HG03025 (cell line): ENCODE measurements at regions not wholly inside any gene's neighbourhood (a gene's known extent, or its start where the extent isn't known, plus 50 kb on each side); places are given as distances from the start of the nearest gene placed in this dataset.
A peak's percentile ranks its signal among the peaks of the same experiment; 100 is the strongest.

Experiments
- ATAC-seq: cut with Tn5 transposase; IDR thresholded peaks from one replicate; pipeline ENCODE4 v1.9.1; 2021; ENCODE audit warnings: mild to moderate bottlenecking, moderate library complexity; ENCODE audit not compliant: unreplicated experiment, low FRiP score

DNA sequence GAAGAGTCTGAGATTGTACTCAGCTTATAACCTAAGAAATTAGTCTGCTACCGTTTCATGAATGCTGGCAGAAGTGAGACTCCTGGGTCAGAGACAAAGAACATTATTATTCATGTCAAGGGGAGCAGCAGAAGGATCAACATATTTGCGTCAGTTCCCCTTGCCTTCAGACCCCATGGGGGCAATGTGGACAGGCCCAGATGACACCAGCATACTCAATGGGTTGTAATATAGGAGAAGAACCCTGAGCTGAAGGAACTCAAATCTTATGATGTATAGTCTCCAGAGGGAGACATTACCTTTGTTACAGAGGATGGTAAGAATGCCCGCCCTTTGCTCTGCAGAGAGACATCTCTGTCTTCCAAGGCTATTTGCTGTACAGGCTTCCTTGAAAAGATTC, 384.4 kb downstream of the EPM2A start:
- ATAC-seq: no peak

DNA sequence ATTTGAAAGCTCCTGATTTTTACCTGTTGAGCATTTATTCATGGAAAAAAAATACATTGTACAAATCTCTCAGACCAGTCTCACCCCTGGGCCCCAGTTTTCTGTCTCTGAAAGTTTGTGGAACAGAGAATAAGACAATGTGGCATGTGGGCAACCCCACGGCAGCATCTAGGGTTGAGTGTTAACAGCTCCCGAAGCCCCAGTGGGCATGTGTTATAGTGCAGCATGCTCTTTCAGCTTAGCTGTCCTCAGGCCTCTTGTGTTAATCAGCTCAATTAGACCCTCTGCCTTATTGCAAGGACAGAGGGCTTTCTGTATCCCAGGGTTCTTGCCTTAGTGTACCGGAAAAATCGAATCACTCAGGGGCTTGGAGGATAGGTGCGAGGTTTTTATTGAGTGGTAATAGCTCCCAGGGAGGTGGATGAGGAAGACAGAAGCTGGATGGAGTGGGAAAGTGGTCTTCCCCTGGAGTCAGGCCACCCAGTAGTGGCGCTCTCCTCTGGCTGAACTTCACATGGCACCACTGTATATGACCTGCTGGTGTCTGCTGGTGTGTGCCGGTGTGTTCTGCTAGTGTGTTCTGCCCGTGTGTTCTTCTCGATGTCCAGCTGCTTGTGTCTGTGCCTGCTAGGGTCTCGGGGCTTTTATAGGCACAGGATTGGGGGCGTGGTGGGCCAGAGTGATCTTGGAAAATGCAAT, 382.8 kb downstream of the EPM2A start:
- no peak for ATAC-seq

DNA sequence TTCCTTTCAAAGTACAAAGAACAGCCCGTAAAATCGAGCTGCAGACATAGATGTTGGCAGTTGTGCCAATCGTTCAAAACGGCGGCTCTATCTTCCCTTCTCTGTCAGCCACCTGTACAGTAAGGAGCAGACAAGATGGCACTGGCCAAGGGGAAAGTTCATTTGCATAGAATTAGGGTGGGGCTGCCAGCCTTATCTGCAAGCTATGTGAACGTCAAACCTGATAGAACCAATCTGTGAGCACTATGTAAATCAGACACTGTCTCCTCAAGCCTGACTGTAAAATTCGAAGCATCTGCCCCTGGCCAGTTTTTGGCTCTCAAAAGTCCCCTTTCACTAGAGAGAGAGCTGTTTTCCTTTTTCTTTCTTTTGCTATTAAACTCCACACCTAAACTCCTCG, 374.5 kb downstream of the EPM2A start:
- no peak for ATAC-seq

DNA sequence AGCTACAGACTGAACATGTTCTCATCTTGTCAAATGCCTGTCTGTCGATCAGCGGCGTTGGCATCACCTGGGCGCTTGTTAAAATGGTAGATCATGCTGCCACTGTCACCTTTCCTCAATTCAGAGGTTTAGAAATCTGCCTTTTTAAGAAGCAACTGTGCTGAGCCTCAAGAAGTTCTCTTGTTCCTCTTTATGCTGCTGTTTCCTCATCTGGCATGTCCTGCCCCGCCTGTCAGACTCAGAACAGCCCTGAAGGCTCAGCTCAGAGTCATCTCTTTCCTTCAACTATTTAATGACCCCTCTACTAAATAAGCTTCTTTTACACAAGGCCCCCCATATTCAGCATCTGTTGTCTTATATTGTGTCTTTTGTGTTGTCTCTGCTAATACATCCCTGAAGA, 368.2 kb downstream of the EPM2A start:
- no peak for ATAC-seq

DNA sequence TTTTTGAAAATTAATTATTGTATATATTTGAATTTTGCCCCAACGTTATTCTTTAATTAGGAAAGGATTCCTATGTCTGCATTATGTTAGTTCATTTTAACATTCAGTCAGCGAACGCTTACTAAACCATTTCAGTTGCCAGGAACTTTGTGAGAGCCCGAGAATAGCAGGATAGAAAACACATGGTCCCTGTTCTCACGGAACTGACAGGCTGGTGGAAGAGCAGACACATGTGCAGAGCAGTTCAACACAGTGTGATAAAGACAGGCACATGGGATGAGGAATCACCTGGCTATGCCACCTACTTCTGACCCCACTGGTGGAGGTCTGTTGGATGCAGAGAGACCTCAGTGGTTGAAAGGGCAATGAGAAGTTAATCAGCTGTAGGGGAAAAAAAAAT, 367.2 kb downstream of the EPM2A start:
- no peak for ATAC-seq

DNA sequence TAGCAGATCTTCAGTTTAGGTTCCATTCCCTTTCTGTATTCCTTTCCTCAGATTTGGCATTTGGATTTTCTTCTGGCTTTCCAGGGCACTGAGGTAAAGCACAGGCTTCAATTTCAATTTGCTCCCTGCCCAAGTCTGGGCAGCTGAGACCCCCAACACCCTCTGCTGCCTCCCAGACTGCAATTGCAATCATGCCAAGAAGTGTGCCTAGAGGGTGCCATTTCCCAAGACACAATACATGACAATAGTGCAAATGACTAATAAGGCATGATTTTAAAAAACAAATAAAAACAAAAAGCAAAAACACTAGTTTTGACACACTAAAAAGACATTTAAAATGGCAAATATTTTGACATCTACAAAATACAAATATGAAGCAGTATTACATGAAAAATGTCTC, 364.8 kb downstream of the EPM2A start:
- no peak for ATAC-seq

DNA sequence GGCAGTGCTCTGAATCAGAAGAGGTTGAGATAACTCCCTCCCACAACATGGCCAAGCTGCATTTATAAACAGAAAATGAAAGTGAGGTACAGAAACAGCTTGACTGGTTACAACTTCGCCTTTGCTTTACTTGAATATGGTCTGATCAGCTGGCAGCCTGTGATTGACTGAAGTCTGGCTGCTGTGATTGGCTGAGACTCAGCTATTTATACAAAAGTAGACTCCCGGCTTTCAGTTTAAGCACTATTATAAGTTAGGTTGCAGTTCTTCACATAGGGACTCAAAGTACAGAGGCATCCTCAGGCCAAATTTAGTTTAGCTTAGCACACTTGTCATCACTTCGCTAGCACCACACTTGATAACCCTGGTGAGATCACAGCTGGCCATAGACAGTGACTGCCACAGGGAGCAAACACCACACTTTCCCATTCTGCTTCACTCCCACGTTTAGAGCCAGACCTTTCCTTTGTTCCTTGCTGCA, 362.6 kb downstream of the EPM2A start:
- peak; percentile 98 for ATAC-seq

DNA sequence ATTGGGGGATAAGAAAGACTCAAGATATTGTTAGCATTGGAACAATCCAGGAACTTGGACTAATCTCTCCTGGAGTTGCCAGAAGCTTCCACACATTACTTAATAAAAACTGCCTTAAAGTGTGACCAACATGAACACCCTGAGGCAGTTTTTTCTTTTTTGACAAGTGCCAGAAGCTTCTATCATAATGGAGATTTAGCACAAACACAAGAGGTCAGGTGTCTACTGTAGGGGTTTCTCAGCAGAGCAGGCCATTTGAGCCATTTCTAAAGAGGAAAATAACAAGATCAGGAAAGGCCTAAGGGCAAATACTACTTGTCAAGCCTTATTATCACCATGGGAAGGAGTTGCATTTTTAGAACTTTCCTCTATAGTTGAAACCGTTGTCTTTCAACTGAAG, 361.5 kb downstream of the EPM2A start:
- ATAC-seq: no peak

DNA sequence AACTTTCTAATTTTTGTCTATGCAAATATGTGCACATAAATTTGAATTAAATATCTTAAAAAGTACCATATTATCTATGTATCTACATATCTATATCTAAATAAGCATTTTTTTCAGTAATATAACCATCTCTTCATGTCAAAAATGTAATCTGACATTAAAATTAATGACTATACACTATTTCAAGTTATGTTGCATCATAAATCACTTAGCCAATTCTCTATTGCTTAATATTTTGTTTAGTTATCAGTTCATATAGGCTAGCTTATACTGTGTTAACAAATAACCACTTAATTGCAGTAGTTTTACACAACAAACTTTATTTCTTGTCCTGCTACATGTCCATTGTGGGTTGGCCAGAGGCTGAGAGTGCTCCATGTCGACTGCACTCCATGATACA, 360.8 kb downstream of the EPM2A start:
- no peak for ATAC-seq

DNA sequence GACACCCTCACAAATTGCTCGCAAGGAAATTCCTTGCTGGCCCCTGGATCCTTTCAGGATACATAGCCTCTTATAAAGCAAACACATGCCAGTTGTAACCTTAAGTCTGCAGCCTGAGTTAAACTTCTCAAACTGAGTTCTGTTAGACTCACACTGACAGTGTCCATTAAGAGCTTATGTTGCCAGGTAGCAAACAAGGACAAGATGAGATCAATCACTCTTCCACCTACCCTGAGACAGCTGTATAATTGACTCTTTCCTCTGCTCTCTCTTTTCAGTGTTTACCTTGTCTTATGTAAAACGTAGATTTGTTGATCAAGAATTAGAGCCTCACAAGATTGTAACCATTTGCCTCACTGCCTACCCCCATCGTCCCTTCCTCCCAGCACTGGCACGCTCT, 359.8 kb downstream of the EPM2A start:
- no peak for ATAC-seq

DNA sequence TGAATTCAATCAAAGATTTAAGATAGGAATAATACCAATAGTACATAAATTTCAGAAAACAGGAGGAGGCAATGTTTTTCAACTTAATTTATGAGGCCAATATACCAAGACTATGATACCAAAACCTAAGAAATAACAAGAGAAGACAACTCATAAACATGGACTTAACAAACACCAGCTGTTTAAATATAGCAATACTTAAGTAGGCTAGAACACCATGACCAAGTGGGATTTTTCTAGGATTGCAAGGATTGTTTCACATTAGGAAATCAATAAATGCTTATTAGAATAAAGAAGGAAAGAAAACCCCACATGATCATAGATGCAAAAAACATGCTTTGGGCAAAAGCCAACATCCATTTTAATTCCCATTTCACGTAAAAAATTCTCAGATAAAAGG, 355.1 kb downstream of the EPM2A start:
- no peak for ATAC-seq

DNA sequence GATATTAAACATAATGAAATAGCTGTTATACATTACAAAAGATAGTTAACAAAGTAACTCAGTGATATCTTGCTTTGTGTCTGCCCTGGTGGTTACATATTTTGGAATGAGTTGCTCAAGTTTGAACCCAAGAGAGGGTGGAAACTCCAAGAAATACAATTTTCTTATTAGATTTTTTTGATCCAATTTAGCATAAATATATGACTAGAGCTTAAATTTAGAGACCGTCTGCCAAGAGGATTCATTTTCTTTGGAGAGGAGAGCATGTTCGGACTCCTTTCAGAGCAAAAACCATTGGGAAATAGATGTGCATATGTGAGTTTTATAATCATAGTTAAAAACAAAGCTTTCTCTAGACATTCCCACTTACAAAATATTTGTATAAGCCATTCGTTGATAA, 353.4 kb downstream of the EPM2A start:
- no peak for ATAC-seq

DNA sequence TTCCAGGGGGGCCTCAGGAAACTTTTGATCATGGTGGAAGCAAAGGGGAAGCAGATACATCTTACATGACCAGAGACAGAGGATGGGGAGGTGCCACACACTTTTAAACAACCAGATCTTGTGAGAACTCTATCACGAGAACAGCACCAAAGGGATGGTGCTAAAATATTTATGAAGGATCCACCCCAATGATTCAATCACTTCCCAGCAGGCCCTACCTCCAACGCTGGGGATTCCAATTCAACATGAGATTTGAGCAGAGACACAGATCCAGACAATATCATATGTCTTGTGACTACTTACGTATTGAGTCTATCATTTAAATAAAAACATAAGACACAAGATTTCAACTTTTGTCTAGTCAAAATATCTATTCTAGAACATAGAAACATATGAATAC, 351.9 kb downstream of the EPM2A start:
- ATAC-seq: no peak

DNA sequence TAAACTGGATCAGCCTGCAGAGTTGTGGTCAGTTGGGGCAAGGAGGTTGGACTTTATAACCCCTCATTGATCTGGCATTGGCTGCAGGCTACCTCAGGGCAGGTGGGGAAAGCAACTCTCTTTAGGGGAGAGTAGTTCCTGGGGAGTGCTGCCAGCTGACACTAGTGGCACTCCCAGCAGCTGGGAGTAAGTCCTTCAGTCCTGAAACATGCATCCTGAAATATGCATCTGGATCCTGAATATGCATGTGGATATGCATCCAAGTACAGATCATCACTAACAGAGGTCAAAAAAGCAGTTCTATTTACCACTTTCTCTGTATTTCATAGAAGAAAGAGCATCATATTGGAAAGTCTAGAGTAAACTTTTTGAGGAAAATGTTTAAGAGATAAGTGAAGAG, 350.8 kb downstream of the EPM2A start:
- ATAC-seq: no peak

DNA sequence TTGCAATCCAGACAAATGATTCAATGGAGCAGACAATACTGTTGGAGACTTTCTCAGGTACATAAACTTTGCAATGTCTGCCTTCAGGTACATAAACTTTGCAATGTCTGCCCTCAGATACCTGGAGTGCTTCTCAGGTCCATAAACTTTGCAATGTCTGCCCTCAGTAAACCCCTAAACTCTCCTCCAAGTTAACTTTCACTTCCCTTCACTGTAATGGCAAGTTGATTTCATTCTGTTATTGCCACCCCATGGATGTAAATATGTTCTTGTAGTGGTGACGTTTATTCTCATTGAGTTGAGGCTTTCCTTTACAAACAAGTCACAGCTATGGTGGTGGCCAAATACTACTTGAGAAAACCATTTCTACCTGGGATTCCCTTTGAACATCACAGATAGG, 338.8 kb downstream of the EPM2A start:
- no peak for ATAC-seq

DNA sequence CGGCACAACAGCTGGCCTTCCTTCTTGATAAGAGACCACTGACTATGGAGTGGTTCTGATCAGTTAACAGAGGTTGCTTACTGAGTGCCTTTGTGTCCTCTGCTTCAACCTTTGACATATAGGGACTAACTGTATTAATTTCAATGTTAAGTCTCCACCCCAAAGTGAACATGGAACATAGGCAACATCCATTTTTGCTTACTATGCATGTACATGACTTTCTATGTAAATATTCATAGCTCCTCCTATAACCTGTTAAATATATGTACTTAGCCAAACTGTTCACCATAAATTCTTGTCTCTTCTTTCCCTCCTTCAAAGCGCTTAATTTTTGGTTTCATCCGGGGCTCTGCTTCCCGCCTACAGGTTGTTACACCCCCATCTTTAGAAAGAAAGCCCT, 334.8 kb downstream of the EPM2A start:
- ATAC-seq: no peak

DNA sequence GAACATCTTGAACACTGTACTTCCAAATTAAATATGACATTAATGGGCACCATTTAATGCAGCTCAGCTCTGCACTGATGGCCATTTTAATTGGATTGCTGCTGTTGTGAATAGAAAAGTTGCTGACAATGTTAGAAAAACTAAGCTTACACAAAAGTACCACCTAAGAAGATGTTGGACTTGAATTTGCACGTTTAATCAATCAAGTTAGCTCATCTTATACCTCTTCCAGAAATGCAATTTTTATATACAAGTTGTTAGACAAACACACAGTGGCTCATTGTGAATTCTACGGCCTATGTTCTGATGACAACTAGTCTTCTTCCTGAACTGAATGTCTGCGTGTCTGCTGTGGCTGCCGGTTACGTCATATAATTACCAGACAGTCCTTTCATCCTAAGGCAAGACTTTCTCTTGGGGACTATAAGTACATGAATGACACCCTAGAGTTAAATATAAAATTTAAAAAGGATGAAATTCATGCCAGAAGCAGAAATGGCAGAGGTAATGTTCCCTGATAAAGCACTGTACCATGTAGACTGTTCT, 330.2 kb downstream of the EPM2A start:
- no peak for ATAC-seq

DNA sequence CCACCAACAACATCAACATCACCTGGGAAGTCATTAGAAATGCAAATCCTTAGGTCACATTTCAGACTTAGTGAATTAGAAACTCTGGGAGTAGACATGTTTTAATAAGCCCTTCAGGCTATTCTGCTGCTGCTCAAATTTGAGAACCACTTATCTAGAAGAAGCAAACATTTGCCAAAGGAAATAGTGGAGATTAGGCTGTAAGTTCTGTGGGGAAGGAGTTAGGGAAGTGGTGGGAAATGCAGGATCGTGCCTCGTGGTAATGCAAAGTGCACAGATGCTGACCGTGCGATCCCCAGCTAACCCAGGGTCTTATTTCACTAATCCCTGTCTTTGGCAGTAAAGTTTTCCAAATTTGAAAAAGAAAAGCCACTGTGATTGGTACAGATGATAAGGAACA, 328.5 kb downstream of the EPM2A start:
- no peak for ATAC-seq

DNA sequence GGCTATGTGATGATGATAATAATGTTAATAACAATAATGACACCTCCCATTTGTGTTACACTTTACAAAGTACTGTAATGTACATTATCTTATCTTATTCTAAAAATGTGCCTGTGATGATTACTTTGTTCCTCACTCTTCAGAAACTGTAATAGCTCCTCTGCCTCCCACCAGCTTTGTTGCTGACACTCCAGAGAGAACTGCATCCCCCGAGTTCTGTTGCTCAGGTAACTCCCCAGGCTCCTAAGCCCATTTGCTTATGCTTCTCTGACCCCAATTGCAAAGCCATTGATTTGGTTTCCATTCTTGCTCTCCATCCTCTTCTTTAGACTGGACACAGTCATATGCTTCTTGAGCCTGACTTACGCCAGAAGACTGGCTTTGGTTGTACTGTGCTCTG, 319.7 kb downstream of the EPM2A start:
- ATAC-seq: no peak

DNA sequence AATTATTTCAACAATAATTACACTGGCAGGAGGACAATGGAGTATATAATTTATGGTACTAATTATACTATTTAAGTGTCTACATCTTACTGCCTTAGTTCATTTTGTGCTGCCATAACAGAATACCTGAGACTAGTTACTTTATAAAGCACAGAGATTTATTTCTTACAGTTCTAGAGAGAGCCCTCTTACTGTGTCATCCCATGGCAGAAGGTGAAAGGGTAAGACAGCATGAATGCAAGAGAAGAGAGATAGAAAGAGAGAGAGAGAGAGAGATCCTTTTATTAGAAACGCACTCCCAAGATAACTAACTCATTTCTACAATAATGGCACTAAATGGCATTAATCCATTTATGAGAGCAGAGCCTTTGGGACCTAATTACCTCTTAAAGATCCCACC, 314.7 kb downstream of the EPM2A start:
- no peak for ATAC-seq

DNA sequence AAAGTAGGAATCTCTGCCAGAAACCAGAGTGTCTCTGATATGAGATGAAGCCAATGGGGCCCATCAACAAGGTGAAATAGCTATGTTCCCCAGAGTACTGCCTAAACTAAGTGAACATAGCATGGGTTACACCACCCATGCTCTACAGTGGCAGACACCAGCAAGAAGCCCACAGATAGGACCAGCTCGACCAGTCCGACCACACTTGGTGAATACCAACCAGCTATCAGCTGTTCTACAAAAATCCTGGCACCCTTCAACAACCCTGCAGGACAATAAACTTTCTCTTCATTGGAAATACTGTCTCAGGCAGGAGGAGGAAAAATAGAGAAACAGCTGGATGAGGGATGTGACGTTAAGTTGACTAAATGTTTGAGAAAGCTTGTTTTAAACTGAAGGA, 311.4 kb downstream of the EPM2A start:
- no peak for ATAC-seq

DNA sequence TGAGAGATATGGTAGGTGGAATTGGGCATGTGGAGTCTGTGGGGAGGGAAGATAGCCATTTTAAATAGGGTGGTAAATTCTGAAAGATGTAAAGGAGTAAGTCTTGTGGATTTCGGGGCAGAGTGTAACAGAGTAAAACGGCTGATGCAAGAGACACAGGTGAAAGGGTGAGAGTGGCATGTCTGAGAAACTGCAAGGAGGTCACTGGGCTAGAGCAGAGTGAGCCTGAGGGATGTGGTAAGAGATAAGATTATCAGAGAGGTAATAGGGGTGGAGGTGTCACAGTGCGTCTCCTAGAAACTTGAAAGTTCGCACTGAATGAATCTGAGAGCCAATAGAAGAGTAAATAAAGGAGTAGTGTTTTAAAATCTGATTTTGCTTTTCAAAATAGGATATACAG, 308.1 kb downstream of the EPM2A start:
- ATAC-seq: no peak

DNA sequence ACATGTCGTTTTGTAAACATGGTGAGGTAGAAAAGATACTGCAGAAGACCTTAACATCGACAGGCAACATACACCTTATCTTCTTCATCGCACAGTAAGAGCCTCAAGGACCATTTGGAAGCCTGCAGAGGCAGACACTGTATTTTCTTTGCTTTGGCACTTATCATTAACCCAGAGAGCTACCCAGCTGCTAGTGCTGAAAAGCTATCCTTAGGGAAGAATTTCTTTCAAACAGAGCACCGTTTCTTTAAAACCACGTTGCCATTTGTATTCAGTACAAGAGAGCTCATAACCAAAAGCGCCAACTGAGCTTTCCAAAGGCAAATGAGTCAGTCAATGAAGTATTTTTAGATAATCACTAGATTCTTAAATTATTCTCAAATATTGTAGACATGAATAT, 306.6 kb downstream of the EPM2A start:
- no peak for ATAC-seq
